H9 (cell line): ENCODE measurements at regions not wholly inside any gene's neighbourhood (a gene's known extent, or its start where the extent isn't known, plus 50 kb on each side); places are given as distances from the start of the nearest gene placed in this dataset.

Experiments
- DNase-seq: peaks from one replicate; pipeline ENCODE4 v3.0.0-alpha.2; 2017
- H2AFZ ChIP-seq: one replicate; pipeline ENCODE4 v1.6.1; 2013; ENCODE audit warnings: mild to moderate bottlenecking, low read length, control low read depth, moderate library complexity
- H2AK5ac ChIP-seq: 2 replicates; pipeline ENCODE4 v1.6.1; 2013; ENCODE audit warnings: low read length, control low read depth, mixed read lengths; ENCODE audit not compliant: insufficient read length
- H2BK120ac ChIP-seq: one replicate; pipeline ENCODE4 v1.6.1; 2013; ENCODE audit warnings: low read depth, mild to moderate bottlenecking, low read length, control low read depth, inconsistent platforms; ENCODE audit not compliant: poor library complexity, severe bottlenecking
- H2BK12ac ChIP-seq: 2 replicates; pipeline ENCODE4 v1.6.1; 2013; ENCODE audit warnings: low read length, control low read depth, mixed read lengths, low read depth; ENCODE audit not compliant: insufficient read length
- H2BK15ac ChIP-seq: 2 replicates; pipeline ENCODE4 v1.6.1; 2013; ENCODE audit warnings: low read depth, low read length, control low read depth
- H2BK20ac ChIP-seq: one replicate; pipeline ENCODE4 v1.6.1; 2013; ENCODE audit warnings: low read depth, mild to moderate bottlenecking, low read length, control low read depth, inconsistent platforms; ENCODE audit not compliant: poor library complexity, severe bottlenecking
- H2BK5ac ChIP-seq: 2 replicates; pipeline ENCODE4 v1.6.1; 2013; ENCODE audit warnings: low read length, control low read depth, mixed read lengths; ENCODE audit not compliant: insufficient read length
- H3K14ac ChIP-seq: 2 replicates; pipeline ENCODE4 v1.6.1; 2013; ENCODE audit warnings: low read length, control low read depth; ENCODE audit not compliant: insufficient read depth
- H3K18ac ChIP-seq: 2 replicates; pipeline ENCODE4 v1.6.1; 2013; ENCODE audit warnings: low read depth, mild to moderate bottlenecking, mixed read lengths, low read length, control low read depth; ENCODE audit not compliant: insufficient read length
- H3K23ac ChIP-seq: 2 replicates; pipeline ENCODE4 v1.6.1; 2013; ENCODE audit warnings: low read length, control low read depth, mixed read lengths, low read depth; ENCODE audit not compliant: insufficient read length
- H3K23me2 ChIP-seq: 2 replicates; pipeline ENCODE4 v1.6.1; 2013; ENCODE audit warnings: low read depth, mild to moderate bottlenecking, mixed read lengths, low read length, control low read depth; ENCODE audit not compliant: insufficient read length, poor library complexity, severe bottlenecking
- H3K27ac ChIP-seq: 2 replicates; pipeline ENCODE4 v1.5.1; 2013; ENCODE audit warnings: low read length, control low read depth, mixed read lengths, low read depth; ENCODE audit not compliant: insufficient read length
- H3K27me3 ChIP-seq: 2 replicates; pipeline ENCODE4 v1.6.1; 2013; ENCODE audit warnings: low read length, control low read depth, inconsistent platforms; ENCODE audit not compliant: insufficient read depth
- H3K4ac ChIP-seq: 2 replicates; pipeline ENCODE4 v1.6.1; 2013; ENCODE audit warnings: low read depth, mild to moderate bottlenecking, control low read depth, inconsistent platforms, low read length, moderate library complexity
- H3K4me1 ChIP-seq: 2 replicates; pipeline ENCODE4 v1.6.1; 2013; ENCODE audit warnings: low read length, control low read depth, inconsistent platforms; ENCODE audit not compliant: insufficient read depth
- H3K4me2 ChIP-seq: 2 replicates; pipeline ENCODE4 v1.6.1; 2013; ENCODE audit warnings: low read length, control low read depth, mixed read lengths; ENCODE audit not compliant: insufficient read length, insufficient read depth
- H3K56ac ChIP-seq: 2 replicates; pipeline ENCODE4 v1.6.1; 2013; ENCODE audit warnings: low read depth, mild to moderate bottlenecking, mixed read lengths, low read length, control low read depth; ENCODE audit not compliant: insufficient read length
- H3K79me1 ChIP-seq: 2 replicates; pipeline ENCODE4 v1.6.1; 2013; ENCODE audit warnings: low read depth, mild to moderate bottlenecking, moderate library complexity, low read length, control low read depth, inconsistent platforms; ENCODE audit not compliant: insufficient read depth, poor library complexity, severe bottlenecking
- H3K79me2 ChIP-seq: 2 replicates; pipeline ENCODE4 v1.6.1; 2013; ENCODE audit warnings: low read length, control low read depth, inconsistent platforms; ENCODE audit not compliant: insufficient read depth
- H3K9ac ChIP-seq: 2 replicates; pipeline ENCODE4 v1.6.1; 2013; ENCODE audit warnings: low read length, control low read depth, mixed read lengths; ENCODE audit not compliant: insufficient read length; ENCODE audit errors: extremely low read depth
- H3K9me3 ChIP-seq: one replicate; pipeline ENCODE4 v1.6.1; 2013; ENCODE audit warnings: low read depth, low read length, inconsistent platforms; ENCODE audit not compliant: control insufficient read depth
- H3T11ph ChIP-seq: one replicate; pipeline ENCODE4 v1.6.1; 2013; ENCODE audit warnings: mild to moderate bottlenecking, low read length, control low read depth, inconsistent platforms
- H4K20me1 ChIP-seq: one replicate; pipeline ENCODE4 v1.6.1; 2013; ENCODE audit not compliant: control insufficient read depth, insufficient read length, insufficient read depth
- H4K5ac ChIP-seq: 2 replicates; pipeline ENCODE4 v1.6.1; 2013; ENCODE audit warnings: low read depth, mild to moderate bottlenecking, mixed read lengths, low read length, control low read depth; ENCODE audit not compliant: insufficient read length
- H4K8ac ChIP-seq: replicated peaks from 2 replicates; pipeline ENCODE4 v1.6.1; 2013; ENCODE audit warnings: low read length, control low read depth, mixed read lengths, low read depth; ENCODE audit not compliant: insufficient read length
- H4K91ac ChIP-seq: 2 replicates; pipeline ENCODE4 v1.6.1; 2013; ENCODE audit warnings: low read depth, mild to moderate bottlenecking, moderate library complexity, mixed read lengths, low read length, control low read depth; ENCODE audit not compliant: insufficient read length
- H3K27ac Mint-ChIP-seq, 3 experiments: 2 replicates in 2 of 3; 3 replicates in 1 of 3; pipeline ENCODE4 v1.8.0; 2020 to 2021; ENCODE audit warnings: mixed read lengths in 3 of 3, mild to moderate bottlenecking in 1 of 3, moderate library complexity in 1 of 3
- H3K27me3 Mint-ChIP-seq: 2 replicates; pipeline ENCODE4 v1.8.0; 2021; ENCODE audit warnings: low read depth, mild to moderate bottlenecking, moderate library complexity, mixed read lengths
- H3K36me3 Mint-ChIP-seq, 3 experiments: 2 replicates in 2 of 3; 3 replicates in 1 of 3; pipeline ENCODE4 v1.8.0; 2020 to 2021; ENCODE audit warnings: low read depth in 3 of 3, mixed read lengths in 3 of 3; ENCODE audit not compliant: insufficient read depth in 1 of 3
- H3K4me1 Mint-ChIP-seq, 2 experiments: 2 replicates each; pipeline ENCODE4 v1.8.0; 2020; ENCODE audit warnings: mixed read lengths in 2 of 2
- H3K4me3 Mint-ChIP-seq, 2 experiments: 2 replicates in 1 of 2; 3 replicates in 1 of 2; pipeline ENCODE4 v1.8.0; 2020 to 2021; ENCODE audit warnings: mild to moderate bottlenecking in 2 of 2, mixed read lengths in 2 of 2, moderate library complexity in 1 of 2
- H3K9me3 Mint-ChIP-seq, 2 experiments: 2 replicates in 1 of 2; 3 replicates in 1 of 2; pipeline ENCODE4 v1.8.0; 2020; ENCODE audit warnings: mild to moderate bottlenecking in 2 of 2, mixed read lengths in 2 of 2, moderate library complexity in 1 of 2
- CTCF ChIP-seq: fragments of 200-600 bp; sonication (generic); conservative IDR thresholded peaks from 3 replicates; pipeline ENCODE4 v1.8.0; 2021; ENCODE audit warnings: antibody characterized with exemption, mild to moderate bottlenecking
- WGBS: extraction: QIAGEN DNeasy Blood & Tissue Kit; methylation state at CpG from one replicate; pipeline ENCODE4 v1.1.7; 2013; ENCODE audit warnings: missing lambda C conversion rate, low lambda C conversion rate, mixed read lengths; ENCODE audit not compliant: insufficient read length; ENCODE audit errors: extremely low coverage; 5-methylcytosine and 5-hydroxymethylcytosine counted together

GRCh38 chr2:9097239-9097638 is 93.8 kb upstream of the MBOAT2 start:
- no peak overlapping the region for H3K4me3 Mint-ChIP-seq
- H2AFZ ChIP-seq, result no peak overlapping the region
- no peak overlapping the region for H3K18ac ChIP-seq
- no peak overlapping the region for H3K4me2 ChIP-seq
- no peak overlapping the region for H4K91ac ChIP-seq
- no peak overlapping the region for H4K5ac ChIP-seq
- no peak overlapping the region for H3K27ac ChIP-seq
- DNase-seq, result no peak
- no peaks in the 10 kb centered on the region for H3K79me1 ChIP-seq
- no peak overlapping the region for H3K9ac ChIP-seq
- H2BK20ac ChIP-seq, result no peak overlapping the region
- no peak overlapping the region for H3K23ac ChIP-seq
- no peak overlapping the region for H3T11ph ChIP-seq
- H2AK5ac ChIP-seq, result no peak overlapping the region
- H2BK120ac ChIP-seq, result no peak overlapping the region
- H3K27ac Mint-ChIP-seq, result no peak overlapping the region
- no peak overlapping the region for H3K4ac ChIP-seq
- peaks cover 2% of the 10 kb centered on the region for H3K23me2 ChIP-seq
- no peaks in the 10 kb centered on the region for H3K36me3 Mint-ChIP-seq
- no peaks in the 10 kb centered on the region for H3K4me1 ChIP-seq
- no peak overlapping the region for H4K8ac ChIP-seq
- H3K9me3 Mint-ChIP-seq, result no peaks in the 10 kb centered on the region; a peak in 1 of 5 replicates
- H4K20me1 ChIP-seq, result no peaks in the 10 kb centered on the region
- H3K27me3 Mint-ChIP-seq, result peaks cover 18% of the 10 kb centered on the region
- H3K27me3 ChIP-seq, result no peaks in the 10 kb centered on the region
- H3K56ac ChIP-seq, result no peak overlapping the region
- peaks cover 11 to 37% of the 10 kb centered on the region in 2 experiments for H3K4me1 Mint-ChIP-seq
- no peak overlapping the region for H2BK5ac ChIP-seq
- no peak overlapping the region for H3K14ac ChIP-seq
- TF ChIP-seq CTCF, result no peak
- no peaks in the 10 kb centered on the region for H3K9me3 ChIP-seq
- WGBS, result no CpG with 5 or more reads among the region's 8 CpGs
- no peaks in the 10 kb centered on the region for H3K79me2 ChIP-seq
- H2BK12ac ChIP-seq, result no peak overlapping the region
- H2BK15ac ChIP-seq, result no peak overlapping the region
